ENCODE measurements at regions not wholly inside any gene's neighbourhood (a gene's known extent, or its start where the extent isn't known, plus 50 kb on each side); places are given as distances from the start of the nearest gene placed in this dataset.

DNA sequence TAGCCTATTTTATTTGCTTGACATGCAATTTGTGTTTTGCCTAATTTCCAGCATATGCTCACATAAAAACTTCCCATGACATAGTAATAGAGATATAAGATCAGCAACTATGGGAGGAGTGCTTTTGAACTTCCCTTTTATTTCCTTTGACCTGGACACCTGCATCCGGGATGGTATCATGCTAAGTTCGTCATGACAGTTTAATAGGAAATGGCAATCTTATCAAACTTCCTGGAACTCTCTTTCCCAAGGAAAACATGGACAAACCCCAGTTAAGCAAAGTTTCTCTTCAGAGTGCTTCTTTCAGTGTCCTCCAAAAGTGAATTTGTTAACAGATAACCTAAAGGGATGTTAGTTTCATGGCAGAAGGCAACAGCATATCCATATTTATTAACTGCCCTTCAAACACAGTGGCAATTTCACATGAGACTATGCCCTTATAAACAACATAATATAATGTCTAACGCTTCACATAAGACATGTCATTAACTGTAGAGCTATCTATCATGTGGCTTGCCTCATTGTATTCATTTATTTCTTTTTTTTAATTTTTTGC is 474.7 kb upstream of the SEMA3A start:
- TF ChIP-seq, protein P1, sequence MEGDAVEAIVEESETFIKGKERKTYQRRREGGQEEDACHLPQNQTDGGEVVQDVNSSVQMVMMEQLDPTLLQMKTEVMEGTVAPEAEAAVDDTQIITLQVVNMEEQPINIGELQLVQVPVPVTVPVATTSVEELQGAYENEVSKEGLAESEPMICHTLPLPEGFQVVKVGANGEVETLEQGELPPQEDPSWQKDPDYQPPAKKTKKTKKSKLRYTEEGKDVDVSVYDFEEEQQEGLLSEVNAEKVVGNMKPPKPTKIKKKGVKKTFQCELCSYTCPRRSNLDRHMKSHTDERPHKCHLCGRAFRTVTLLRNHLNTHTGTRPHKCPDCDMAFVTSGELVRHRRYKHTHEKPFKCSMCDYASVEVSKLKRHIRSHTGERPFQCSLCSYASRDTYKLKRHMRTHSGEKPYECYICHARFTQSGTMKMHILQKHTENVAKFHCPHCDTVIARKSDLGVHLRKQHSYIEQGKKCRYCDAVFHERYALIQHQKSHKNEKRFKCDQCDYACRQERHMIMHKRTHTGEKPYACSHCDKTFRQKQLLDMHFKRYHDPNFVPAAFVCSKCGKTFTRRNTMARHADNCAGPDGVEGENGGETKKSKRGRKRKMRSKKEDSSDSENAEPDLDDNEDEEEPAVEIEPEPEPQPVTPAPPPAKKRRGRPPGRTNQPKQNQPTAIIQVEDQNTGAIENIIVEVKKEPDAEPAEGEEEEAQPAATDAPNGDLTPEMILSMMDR (IDR thresholded peaks at IDR 0.05) = no peak
- no peak for TF ChIP-seq POLR2A (IDR thresholded peaks at IDR 0.05)
